ENCODE measurements at regions not wholly inside any gene's neighbourhood (a gene's known extent, or its start where the extent isn't known, plus 50 kb on each side); places are given as distances from the start of the nearest gene placed in this dataset.

- no peak overlapping the region for H3K4ac ChIP-seq (ENCODE audit: low read length)
- no CpG with 5 or more reads among the region's 4 CpGs for WGBS, 2 donors (ENCODE audit: extremely low coverage in 2 of 2, insufficient read length in 2 of 2, insufficient replicate concordance in 1 of 2)
These were observed 358.6 kb downstream of the MSX2 start for GRCh38 chr5:175082866-175083590.

GRCh38 chr5:175082346-175082745 is 358.0 kb downstream of the MSX2 start:
- no peak overlapping the region for H3K4me2 ChIP-seq (ENCODE audit: insufficient read depth, low read length, poor library complexity, severe bottlenecking)
- WGBS, 2 donors (ENCODE audit: extremely low coverage in 2 of 2, insufficient read length in 2 of 2, insufficient replicate concordance in 1 of 2) = no CpG with 5 or more reads among the region's 1 CpG

More at GRCh38 chr5:175082866-175083590, 358.6 kb downstream of the MSX2 start:
- Histone ChIP-seq H3K14ac (ENCODE audit: low read length) (no peak overlapping the region), H3K36me3 (replicated peaks in 1 of 2; ENCODE audit: control insufficient read depth in 2 of 2, insufficient read depth in 2 of 2, low read length in 2 of 2) (no peaks in the 10 kb centered on the region), H2AK5ac (ENCODE audit: low read depth, low read length) (no peak overlapping the region), H3K79me1 (ENCODE audit: low read depth, low read length) (no peaks in the 10 kb centered on the region), H2BK5ac (ENCODE audit: low read length) (no peak overlapping the region), H4K8ac (ENCODE audit: low read depth, low read length) (no peak overlapping the region), H3K9me3 (replicated peaks in 1 of 2; ENCODE audit: control insufficient read depth in 2 of 2, insufficient read depth in 1 of 2, low read depth in 1 of 2, low read length in 2 of 2) (no peaks in the 10 kb centered on the region), H3K23ac (ENCODE audit: low read depth, low read length, poor library complexity) (no peak overlapping the region), H3K27me3 (ENCODE audit: control insufficient read depth in 3 of 3, insufficient read depth in 3 of 3, low read depth in 1 of 3, low read length in 3 of 3) (no peaks in the 10 kb centered on the region), H2BK12ac (ENCODE audit: low read length) (no peak overlapping the region), H3K9ac (ENCODE audit: low read depth, low read length, poor library complexity) (no peak overlapping the region), H3K18ac (ENCODE audit: low read length) (no peak overlapping the region), H2BK15ac (ENCODE audit: low read length) (no peak overlapping the region), H3K4me3 (ENCODE audit: low read length in 2 of 2) (no peak overlapping the region), H3K27ac (replicated peaks; ENCODE audit: low read length) (no peak overlapping the region), H3K4me1 (ENCODE audit: control insufficient read depth in 2 of 2, insufficient read depth in 1 of 2, low read depth in 1 of 2, low read length in 2 of 2) (no peaks in the 10 kb centered on the region), H4K91ac (ENCODE audit: low read depth, low read length, poor library complexity) (no peak overlapping the region), H2AFZ (ENCODE audit: low read length) (no peak overlapping the region), H2BK120ac (ENCODE audit: low read depth, low read length) (no peak overlapping the region), H3K4me2 (ENCODE audit: insufficient read depth, low read length, poor library complexity, severe bottlenecking) (no peak overlapping the region)
- DNase-seq (ENCODE audit: low spot score) = no peak

GRCh38 chr5:175079707-175080106 is 355.3 kb downstream of the MSX2 start:
- Histone ChIP-seq H2BK15ac (ENCODE audit: low read length) (no peak overlapping the region), H3K9ac (ENCODE audit: low read depth, low read length, poor library complexity) (no peak overlapping the region), H3K4ac (ENCODE audit: low read length) (no peak overlapping the region), H2BK12ac (ENCODE audit: low read length) (no peak overlapping the region), H3K9me3 (replicated peaks in 1 of 2; ENCODE audit: control insufficient read depth in 2 of 2, insufficient read depth in 1 of 2, low read depth in 1 of 2, low read length in 2 of 2) (no peaks in the 10 kb centered on the region), H3K79me1 (ENCODE audit: low read depth, low read length) (no peaks in the 10 kb centered on the region), H3K23ac (ENCODE audit: low read depth, low read length, poor library complexity) (no peak overlapping the region), H4K91ac (ENCODE audit: low read depth, low read length, poor library complexity) (no peak overlapping the region), H3K4me2 (ENCODE audit: insufficient read depth, low read length, poor library complexity, severe bottlenecking) (no peak overlapping the region), H3K36me3 (replicated peaks in 1 of 2; ENCODE audit: control insufficient read depth in 2 of 2, insufficient read depth in 2 of 2, low read length in 2 of 2) (no peaks in the 10 kb centered on the region), H2AK5ac (ENCODE audit: low read depth, low read length) (no peak overlapping the region), H2AFZ (ENCODE audit: low read length) (no peak overlapping the region), H3K4me1 (ENCODE audit: control insufficient read depth in 2 of 2, insufficient read depth in 1 of 2, low read depth in 1 of 2, low read length in 2 of 2) (no peaks in the 10 kb centered on the region), H2BK5ac (ENCODE audit: low read length) (no peak overlapping the region), H2BK120ac (ENCODE audit: low read depth, low read length) (no peak overlapping the region), H3K18ac (ENCODE audit: low read length) (no peak overlapping the region), H3K14ac (ENCODE audit: low read length) (no peak overlapping the region), H3K27ac (replicated peaks; ENCODE audit: low read length) (no peak overlapping the region), H3K27me3 (ENCODE audit: control insufficient read depth in 3 of 3, insufficient read depth in 3 of 3, low read depth in 1 of 3, low read length in 3 of 3) (no peaks in the 10 kb centered on the region), H4K8ac (ENCODE audit: low read depth, low read length) (no peak overlapping the region), H3K4me3 (ENCODE audit: low read length in 2 of 2) (no peak overlapping the region)
- DNase-seq (ENCODE audit: low spot score) = no peak
- WGBS, 2 donors (ENCODE audit: extremely low coverage in 2 of 2, insufficient read length in 2 of 2, insufficient replicate concordance in 1 of 2) = no CpG with 5 or more reads among the region's 2 CpGs

More at GRCh38 chr5:175082346-175082745, 358.0 kb downstream of the MSX2 start:
- no peak for DNase-seq (ENCODE audit: low spot score)
- H2AK5ac ChIP-seq (ENCODE audit: low read depth, low read length) = no peak overlapping the region
- H3K9me3 ChIP-seq (replicated peaks in 1 of 2; ENCODE audit: control insufficient read depth in 2 of 2, insufficient read depth in 1 of 2, low read depth in 1 of 2, low read length in 2 of 2) = no peaks in the 10 kb centered on the region
- no peak overlapping the region for H2AFZ ChIP-seq (ENCODE audit: low read length)
- H2BK5ac ChIP-seq (ENCODE audit: low read length) = no peak overlapping the region
- H3K27ac ChIP-seq (replicated peaks; ENCODE audit: low read length) = no peak overlapping the region
- H3K9ac ChIP-seq (ENCODE audit: low read depth, low read length, poor library complexity) = no peak overlapping the region
- H2BK12ac ChIP-seq (ENCODE audit: low read length) = no peak overlapping the region
- H2BK15ac ChIP-seq (ENCODE audit: low read length) = no peak overlapping the region
- H3K4ac ChIP-seq (ENCODE audit: low read length) = no peak overlapping the region
- no peaks in the 10 kb centered on the region for H3K79me1 ChIP-seq (ENCODE audit: low read depth, low read length)
- H3K27me3 ChIP-seq (ENCODE audit: control insufficient read depth in 3 of 3, insufficient read depth in 3 of 3, low read depth in 1 of 3, low read length in 3 of 3) = no peaks in the 10 kb centered on the region
- no peak overlapping the region for H4K8ac ChIP-seq (ENCODE audit: low read depth, low read length)
- no peak overlapping the region for H3K18ac ChIP-seq (ENCODE audit: low read length)
- no peak overlapping the region for H2BK120ac ChIP-seq (ENCODE audit: low read depth, low read length)
- no peak overlapping the region for H3K23ac ChIP-seq (ENCODE audit: low read depth, low read length, poor library complexity)
- H3K36me3 ChIP-seq (replicated peaks in 1 of 2; ENCODE audit: control insufficient read depth in 2 of 2, insufficient read depth in 2 of 2, low read length in 2 of 2) = no peaks in the 10 kb centered on the region
- H3K4me3 ChIP-seq (ENCODE audit: low read length in 2 of 2) = no peak overlapping the region
- no peak overlapping the region for H4K91ac ChIP-seq (ENCODE audit: low read depth, low read length, poor library complexity)
- H3K4me1 ChIP-seq (ENCODE audit: control insufficient read depth in 2 of 2, insufficient read depth in 1 of 2, low read depth in 1 of 2, low read length in 2 of 2) = no peaks in the 10 kb centered on the region
- no peak overlapping the region for H3K14ac ChIP-seq (ENCODE audit: low read length)

- no peak overlapping the region for H3K4me3 ChIP-seq (ENCODE audit: low read length in 2 of 2)
- no peak for DNase-seq (ENCODE audit: low spot score)
- H2BK120ac ChIP-seq (ENCODE audit: low read depth, low read length) = no peak overlapping the region
- H2AFZ ChIP-seq (ENCODE audit: low read length) = no peak overlapping the region
- H2BK12ac ChIP-seq (ENCODE audit: low read length) = no peak overlapping the region
- no peak overlapping the region for H3K4me2 ChIP-seq (ENCODE audit: insufficient read depth, low read length, poor library complexity, severe bottlenecking)
- H3K23ac ChIP-seq (ENCODE audit: low read depth, low read length, poor library complexity) = no peak overlapping the region
- no peak overlapping the region for H2AK5ac ChIP-seq (ENCODE audit: low read depth, low read length)
- no peak overlapping the region for H2BK5ac ChIP-seq (ENCODE audit: low read length)
- no peak overlapping the region for H3K27ac ChIP-seq (replicated peaks; ENCODE audit: low read length)
- no peaks in the 10 kb centered on the region for H3K36me3 ChIP-seq (replicated peaks in 1 of 2; ENCODE audit: control insufficient read depth in 2 of 2, insufficient read depth in 2 of 2, low read length in 2 of 2)
- H4K8ac ChIP-seq (ENCODE audit: low read depth, low read length) = no peak overlapping the region
- no peaks in the 10 kb centered on the region for H3K9me3 ChIP-seq (replicated peaks in 1 of 2; ENCODE audit: control insufficient read depth in 2 of 2, insufficient read depth in 1 of 2, low read depth in 1 of 2, low read length in 2 of 2)
- H2BK15ac ChIP-seq (ENCODE audit: low read length) = no peak overlapping the region
- H3K27me3 ChIP-seq (ENCODE audit: control insufficient read depth in 3 of 3, insufficient read depth in 3 of 3, low read depth in 1 of 3, low read length in 3 of 3) = no peaks in the 10 kb centered on the region
- no peaks in the 10 kb centered on the region for H3K79me1 ChIP-seq (ENCODE audit: low read depth, low read length)
- H3K18ac ChIP-seq (ENCODE audit: low read length) = no peak overlapping the region
- no peak overlapping the region for H3K9ac ChIP-seq (ENCODE audit: low read depth, low read length, poor library complexity)
- H3K4ac ChIP-seq (ENCODE audit: low read length) = no peak overlapping the region
- H3K14ac ChIP-seq (ENCODE audit: low read length) = no peak overlapping the region
- H4K91ac ChIP-seq (ENCODE audit: low read depth, low read length, poor library complexity) = no peak overlapping the region
- no peaks in the 10 kb centered on the region for H3K4me1 ChIP-seq (ENCODE audit: control insufficient read depth in 2 of 2, insufficient read depth in 1 of 2, low read depth in 1 of 2, low read length in 2 of 2)
These were observed 345.9 kb downstream of the MSX2 start for GRCh38 chr5:175070283-175070682.

All from neuronal stem cell (in vitro differentiated cells).